ENCODE measurements at regions not wholly inside any gene's neighbourhood (a gene's known extent, or its start where the extent isn't known, plus 50 kb on each side); places are given as distances from the start of the nearest gene placed in this dataset.
A peak's percentile ranks its signal among the peaks of the same experiment; 100 is the strongest.

DNA sequence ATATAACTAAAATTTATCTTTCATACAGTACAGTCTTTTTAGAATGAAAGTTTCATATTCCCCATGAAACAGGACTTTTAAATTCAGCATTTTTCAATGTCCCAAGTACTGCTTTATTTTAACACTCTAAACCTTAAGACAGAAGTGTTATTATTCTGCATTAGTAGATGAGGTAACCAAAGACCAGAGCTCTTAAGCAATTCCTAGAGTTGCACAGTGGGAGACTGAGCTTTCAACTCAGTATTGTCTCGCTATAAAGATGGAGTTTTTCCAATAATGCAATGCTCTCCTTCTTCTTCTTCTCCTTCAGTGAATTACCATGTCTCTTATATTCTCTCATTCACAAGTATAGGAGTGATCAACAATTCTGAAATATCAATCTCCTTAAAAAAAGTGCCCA, 479.7 kb downstream of the CETN3 start:
- no peaks in the 10 kb centered on the region for H3K27me3 Mint-ChIP-seq (ENCODE audit: low read depth, unreplicated experiment)

GRCh38 chr5:89929173-89929572, 480.4 kb downstream of the CETN3 start:
- H3K36me3 Mint-ChIP-seq (ENCODE audit: low read depth, unreplicated experiment): no peaks in the 10 kb centered on the region
- DNase-seq (ENCODE audit: low read depth) (no peak), FAIRE-seq (no peak)
- no peak overlapping the region for H3K27ac ChIP-seq (ENCODE audit: low read depth, low read length)
- peaks cover 6% of the 10 kb centered on the region for H3K4me1 ChIP-seq (ENCODE audit: insufficient read depth, low read length)
- no peak overlapping the region for H3K4me2 ChIP-seq (ENCODE audit: low read length)
- H3K9ac ChIP-seq (ENCODE audit: low read length): no peak overlapping the region
- peaks cover 39% of the 10 kb centered on the region for H3K4me1 Mint-ChIP-seq (ENCODE audit: low read depth, unreplicated experiment)
- H3K27ac Mint-ChIP-seq (ENCODE audit: unreplicated experiment): no peak overlapping the region
- TF ChIP-seq EZH2 (IDR thresholded peaks at IDR 0.05; ENCODE audit: insufficient read depth, low read length): no peak
- TF ChIP-seq CTCF (IDR thresholded peaks at IDR 0.05; ENCODE audit: insufficient read depth, low read depth, low read length): no peak
- H3K79me2 ChIP-seq (ENCODE audit: insufficient read depth, low read length): no peaks in the 10 kb centered on the region
- no peaks in the 10 kb centered on the region for H3K27me3 ChIP-seq (ENCODE audit: insufficient read depth, low read length)
- H3K9me3 ChIP-seq (ENCODE audit: insufficient read depth, low read depth, low read length): no peaks in the 10 kb centered on the region
- no peaks in the 10 kb centered on the region for H3K27me3 Mint-ChIP-seq (ENCODE audit: low read depth, unreplicated experiment)
- no peaks in the 10 kb centered on the region for H3K36me3 ChIP-seq (ENCODE audit: insufficient read depth, low read length)
- no peak overlapping the region for H2AFZ ChIP-seq (ENCODE audit: low read depth, low read length)
- no peak overlapping the region for H3K4me3 Mint-ChIP-seq (ENCODE audit: unreplicated experiment)
- no peak overlapping the region for H3K4me3 ChIP-seq (ENCODE audit: insufficient read depth, low read depth, low read length)
- H3K9me3 Mint-ChIP-seq (ENCODE audit: unreplicated experiment): no peaks in the 10 kb centered on the region
- H4K20me1 ChIP-seq (ENCODE audit: insufficient read depth, low read length): no peaks in the 10 kb centered on the region

More for the DNA sequence above, 479.7 kb downstream of the CETN3 start:
- Histone ChIP-seq H3K79me2 (ENCODE audit: insufficient read depth, low read length) (no peaks in the 10 kb centered on the region), H3K36me3 (ENCODE audit: insufficient read depth, low read length) (no peaks in the 10 kb centered on the region), H3K4me2 (ENCODE audit: low read length) (peak overlapping the region; percentile 74), H3K27me3 (ENCODE audit: insufficient read depth, low read length) (no peaks in the 10 kb centered on the region), H3K9me3 (ENCODE audit: insufficient read depth, low read depth, low read length) (no peaks in the 10 kb centered on the region), H3K9ac (ENCODE audit: low read length) (no peak overlapping the region), H3K4me1 (ENCODE audit: insufficient read depth, low read length) (peaks cover 6% of the 10 kb centered on the region), H3K4me3 (ENCODE audit: insufficient read depth, low read depth, low read length) (no peak overlapping the region), H2AFZ (ENCODE audit: low read depth, low read length) (no peak overlapping the region), H3K27ac (ENCODE audit: low read depth, low read length) (peak overlapping the region; percentile 71), H4K20me1 (ENCODE audit: insufficient read depth, low read length) (no peaks in the 10 kb centered on the region)
- TF ChIP-seq CTCF (IDR thresholded peaks at IDR 0.05; ENCODE audit: insufficient read depth, low read depth, low read length): no peak
- TF ChIP-seq EZH2 (IDR thresholded peaks at IDR 0.05; ENCODE audit: insufficient read depth, low read length): no peak
- H3K9me3 Mint-ChIP-seq (ENCODE audit: unreplicated experiment): no peaks in the 10 kb centered on the region
- peak; percentile 9 for DNase-seq (ENCODE audit: low read depth)
- H3K4me1 Mint-ChIP-seq (ENCODE audit: low read depth, unreplicated experiment): peaks cover 39% of the 10 kb centered on the region
- no peak for FAIRE-seq
- H3K4me3 Mint-ChIP-seq (ENCODE audit: unreplicated experiment): no peak overlapping the region
- H3K27ac Mint-ChIP-seq (ENCODE audit: unreplicated experiment): peak overlapping the region; percentile 45
- H3K36me3 Mint-ChIP-seq (ENCODE audit: low read depth, unreplicated experiment): no peaks in the 10 kb centered on the region

- Histone ChIP-seq H4K20me1 (ENCODE audit: insufficient read depth, low read length) (no peaks in the 10 kb centered on the region), H2AFZ (ENCODE audit: low read depth, low read length) (no peak overlapping the region), H3K27me3 (ENCODE audit: insufficient read depth, low read length) (no peaks in the 10 kb centered on the region), H3K9me3 (ENCODE audit: insufficient read depth, low read depth, low read length) (no peaks in the 10 kb centered on the region), H3K27ac (ENCODE audit: low read depth, low read length) (no peak overlapping the region), H3K79me2 (ENCODE audit: insufficient read depth, low read length) (no peaks in the 10 kb centered on the region), H3K4me3 (ENCODE audit: insufficient read depth, low read depth, low read length) (no peak overlapping the region), H3K4me1 (ENCODE audit: insufficient read depth, low read length) (no peaks in the 10 kb centered on the region), H3K36me3 (ENCODE audit: insufficient read depth, low read length) (no peaks in the 10 kb centered on the region), H3K4me2 (ENCODE audit: low read length) (no peak overlapping the region), H3K9ac (ENCODE audit: low read length) (no peak overlapping the region)
- Mint-ChIP-seq H3K9me3 (ENCODE audit: unreplicated experiment) (no peaks in the 10 kb centered on the region), H3K4me1 (ENCODE audit: low read depth, unreplicated experiment) (peaks cover 1% of the 10 kb centered on the region), H3K36me3 (ENCODE audit: low read depth, unreplicated experiment) (no peaks in the 10 kb centered on the region), H3K27me3 (ENCODE audit: low read depth, unreplicated experiment) (no peaks in the 10 kb centered on the region), H3K27ac (ENCODE audit: unreplicated experiment) (no peak overlapping the region), H3K4me3 (ENCODE audit: unreplicated experiment) (no peak overlapping the region)
- FAIRE-seq (no peak), DNase-seq (ENCODE audit: low read depth) (no peak)
- no peak for TF ChIP-seq CTCF (IDR thresholded peaks at IDR 0.05; ENCODE audit: insufficient read depth, low read depth, low read length)
- no peak for TF ChIP-seq EZH2 (IDR thresholded peaks at IDR 0.05; ENCODE audit: insufficient read depth, low read length)
Observed at GRCh38 chr5:89922161-89922560, 487.4 kb downstream of the CETN3 start.
